HG02571 (cell line): ENCODE measurements at regions not wholly inside any gene's neighbourhood (a gene's known extent, or its start where the extent isn't known, plus 50 kb on each side); places are given as distances from the start of the nearest gene placed in this dataset.
"Not testable (repeated sequence)": the region's sequence is repeated elsewhere in the genome, so short reads cannot be mapped to it uniquely, and the experiment has no call there.

Experiments
- ATAC-seq: cut with Tn5 transposase; IDR thresholded peaks from one replicate; pipeline ENCODE4 v1.9.1; 2021; ENCODE audit warnings: mild to moderate bottlenecking, moderate library complexity; ENCODE audit not compliant: unreplicated experiment

- ATAC-seq = peak; percentile 89
Measured at GRCh38 chr12:76183459-76184186, 99.1 kb upstream of the NAP1L1 start.

GRCh38 chr12:76180401-76181277 lies 96.2 kb upstream of the NAP1L1 start:
- ATAC-seq = no peak

GRCh38 chr12:76178452-76178851 lies 94.0 kb upstream of the NAP1L1 start:
- no peak for ATAC-seq

GRCh38 chr12:76177821-76178220 lies 93.3 kb upstream of the NAP1L1 start:
- no peak for ATAC-seq

GRCh38 chr12:76176940-76177339 lies 92.5 kb upstream of the NAP1L1 start:
- no peak for ATAC-seq

- not testable (repeated sequence) for ATAC-seq
Measured at GRCh38 chr12:76175946-76176345, 91.5 kb upstream of the NAP1L1 start.

GRCh38 chr12:76173756-76174155 lies 89.3 kb upstream of the NAP1L1 start:
- no peak for ATAC-seq

GRCh38 chr12:76158518-76159321 lies 74.2 kb upstream of the NAP1L1 start:
- peak; percentile 98 for ATAC-seq

- no peak for ATAC-seq
Measured at GRCh38 chr12:76156726-76157125, 72.2 kb upstream of the NAP1L1 start.

- ATAC-seq = no peak
Measured at GRCh38 chr12:76156314-76156713, 71.8 kb upstream of the NAP1L1 start.

GRCh38 chr12:76155157-76155670 lies 70.7 kb upstream of the NAP1L1 start:
- ATAC-seq = no peak

GRCh38 chr12:76153616-76154015 lies 69.1 kb upstream of the NAP1L1 start:
- no peak for ATAC-seq

GRCh38 chr12:76152181-76152807 lies 67.8 kb upstream of the NAP1L1 start:
- ATAC-seq = peak; percentile 81

- no peak for ATAC-seq
Measured at GRCh38 chr12:76144245-76144549, 59.7 kb upstream of the NAP1L1 start.

GRCh38 chr12:76143343-76144244 lies 59.1 kb upstream of the NAP1L1 start:
- ATAC-seq = peak; percentile 98

- ATAC-seq = no peak
Measured at GRCh38 chr12:76142305-76142704, 57.8 kb upstream of the NAP1L1 start.

- ATAC-seq = no peak
Measured at GRCh38 chr12:76138656-76139055, 54.2 kb upstream of the NAP1L1 start.

GRCh38 chr12:76137606-76138005 lies 53.1 kb upstream of the NAP1L1 start:
- no peak for ATAC-seq

GRCh38 chr12:76135456-76135855 lies 51.0 kb upstream of the NAP1L1 start:
- no peak for ATAC-seq
